PC-3 (cell line): ENCODE measurements at regions not wholly inside any gene's neighbourhood (a gene's known extent, or its start where the extent isn't known, plus 50 kb on each side); places are given as distances from the start of the nearest gene placed in this dataset.

Experiments used
- EZH2 ChIP-seq: fragments of 300-600 bp; sonication (generic); IDR thresholded peaks from one replicate; pipeline ENCODE4 v1.6.1; 2017; ENCODE audit warnings: antibody characterized with exemption, mild to moderate bottlenecking, low read length; ENCODE audit not compliant: unreplicated experiment
- EZH2phosphoT487 ChIP-seq: fragments of 300-600 bp; sonication (generic); IDR thresholded peaks from 2 replicates; pipeline ENCODE4 v1.6.1; 2018; ENCODE audit warnings: mild to moderate bottlenecking, antibody characterized with exemption, low read length, borderline replicate concordance
- TF ChIP-seq, protein P1 (sequence below): fragments of 300-600 bp; sonication (generic); conservative IDR thresholded peaks from 2 replicates; pipeline ENCODE4 v1.5.1; 2017; ENCODE audit warnings: antibody characterized with exemption, low read depth, mild to moderate bottlenecking, low read length

DNA sequence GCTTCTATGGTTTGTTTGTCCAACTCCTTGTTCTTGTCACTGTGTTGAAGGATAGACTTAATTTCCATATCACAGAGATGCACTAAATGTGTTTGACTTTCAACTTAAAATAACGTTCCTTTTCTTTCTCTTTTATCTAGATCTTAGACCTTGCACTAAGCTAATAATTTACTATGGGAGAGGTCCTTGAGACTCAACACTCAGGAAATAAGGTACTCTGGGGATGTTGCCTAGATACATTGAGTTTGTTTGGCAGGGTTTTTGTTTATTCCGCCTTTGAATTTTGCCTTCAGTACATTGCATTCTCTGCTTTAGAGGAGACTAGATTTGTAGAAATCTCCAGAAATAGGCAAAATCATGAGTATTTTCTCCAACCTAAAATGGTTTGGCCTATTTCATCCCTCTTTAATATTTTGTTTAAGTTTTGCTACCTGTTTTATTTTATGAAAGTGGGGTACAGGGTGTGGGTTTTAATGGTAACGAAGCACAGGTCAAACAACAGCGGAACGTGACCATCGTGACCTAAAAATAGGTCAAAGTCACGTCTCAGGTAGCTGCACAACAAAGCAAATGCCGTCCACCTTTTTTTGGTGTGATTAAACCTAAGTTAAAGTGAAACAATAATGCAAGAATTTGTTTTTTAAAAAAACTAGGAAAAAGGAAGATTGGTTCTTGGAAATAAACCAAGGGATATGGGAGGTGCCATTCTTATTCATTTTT, 115.3 kb upstream of the CPSF6 start:
- TF ChIP-seq, protein P1, sequence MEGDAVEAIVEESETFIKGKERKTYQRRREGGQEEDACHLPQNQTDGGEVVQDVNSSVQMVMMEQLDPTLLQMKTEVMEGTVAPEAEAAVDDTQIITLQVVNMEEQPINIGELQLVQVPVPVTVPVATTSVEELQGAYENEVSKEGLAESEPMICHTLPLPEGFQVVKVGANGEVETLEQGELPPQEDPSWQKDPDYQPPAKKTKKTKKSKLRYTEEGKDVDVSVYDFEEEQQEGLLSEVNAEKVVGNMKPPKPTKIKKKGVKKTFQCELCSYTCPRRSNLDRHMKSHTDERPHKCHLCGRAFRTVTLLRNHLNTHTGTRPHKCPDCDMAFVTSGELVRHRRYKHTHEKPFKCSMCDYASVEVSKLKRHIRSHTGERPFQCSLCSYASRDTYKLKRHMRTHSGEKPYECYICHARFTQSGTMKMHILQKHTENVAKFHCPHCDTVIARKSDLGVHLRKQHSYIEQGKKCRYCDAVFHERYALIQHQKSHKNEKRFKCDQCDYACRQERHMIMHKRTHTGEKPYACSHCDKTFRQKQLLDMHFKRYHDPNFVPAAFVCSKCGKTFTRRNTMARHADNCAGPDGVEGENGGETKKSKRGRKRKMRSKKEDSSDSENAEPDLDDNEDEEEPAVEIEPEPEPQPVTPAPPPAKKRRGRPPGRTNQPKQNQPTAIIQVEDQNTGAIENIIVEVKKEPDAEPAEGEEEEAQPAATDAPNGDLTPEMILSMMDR: no peak
- TF ChIP-seq EZH2: no peak
- no peak for TF ChIP-seq EZH2phosphoT487
